ENCODE measurements at regions not wholly inside any gene's neighbourhood (a gene's known extent, or its start where the extent isn't known, plus 50 kb on each side); places are given as distances from the start of the nearest gene placed in this dataset.
"Not testable (repeated sequence)": the region's sequence is repeated elsewhere in the genome, so short reads cannot be mapped to it uniquely, and the experiment has no call there.

GRCh38 chr9:71515107-71515506, 253.2 kb downstream of the CEMIP2 start:
- H2AFZ ChIP-seq (ENCODE audit: low read depth, low read length), result no peak overlapping the region
- no peak overlapping the region for H3K4me3 ChIP-seq (ENCODE audit: low read length)
- H3K27me3 ChIP-seq (ENCODE audit: low read depth, low read length), result peaks cover 31% of the 10 kb centered on the region
- H3K79me2 ChIP-seq (ENCODE audit: low read length), result no peaks in the 10 kb centered on the region
- no peak overlapping the region for H3K9ac ChIP-seq (ENCODE audit: low read length)
- H3K27ac ChIP-seq (ENCODE audit: low read length), result no peak overlapping the region
- no peaks in the 10 kb centered on the region for H3K9me3 ChIP-seq (ENCODE audit: insufficient read depth, low read length)
- H3K36me3 ChIP-seq (replicated peaks; ENCODE audit: low read depth, low read length), result no peaks in the 10 kb centered on the region
- TF ChIP-seq CTCF (IDR thresholded peaks at IDR 0.05; ENCODE audit: low read depth, low read length), result no peak
- TF ChIP-seq EZH2phosphoT487 (IDR thresholded peaks at IDR 0.05; ENCODE audit: low read depth), result no peak
- H4K20me1 ChIP-seq (ENCODE audit: insufficient read depth, low read length), result no peaks in the 10 kb centered on the region
- H3K4me1 ChIP-seq (ENCODE audit: low read length), result no peaks in the 10 kb centered on the region
- no peak overlapping the region for H3K4me2 ChIP-seq (ENCODE audit: low read length)

DNA sequence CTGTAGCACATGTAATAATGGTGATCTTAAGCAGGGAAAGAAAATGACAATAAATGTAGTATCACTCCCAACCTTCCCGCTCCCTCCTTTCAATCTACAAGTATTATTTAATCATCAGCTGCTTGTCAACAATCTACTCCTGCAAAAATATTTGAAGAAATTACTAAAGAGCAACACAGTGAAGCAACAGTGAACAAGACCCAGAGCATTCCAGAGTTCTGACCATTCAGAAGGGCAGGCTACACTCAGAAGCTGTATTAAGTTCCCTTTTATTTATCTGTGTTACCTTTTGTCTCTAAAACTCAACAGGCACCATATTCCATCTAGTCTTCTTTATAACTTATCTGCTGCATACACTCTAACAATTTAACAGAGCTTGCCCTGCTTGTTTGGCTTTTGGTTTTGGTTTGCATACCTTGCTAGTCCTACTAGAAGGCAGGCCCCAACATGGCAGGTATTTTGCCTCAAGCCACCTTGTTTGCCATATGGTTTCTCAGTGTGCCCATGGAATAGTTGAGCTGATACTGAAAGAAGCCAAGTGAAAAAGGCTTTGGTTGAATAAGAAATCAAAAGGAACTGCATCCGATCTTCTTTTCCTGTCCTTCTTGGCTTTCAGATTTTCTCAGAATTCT, 253.9 kb downstream of the CEMIP2 start:
- Histone ChIP-seq H2AFZ (ENCODE audit: low read depth, low read length) (no peak overlapping the region), H3K27me3 (ENCODE audit: low read depth, low read length) (peaks cover 30% of the 10 kb centered on the region), H3K4me1 (ENCODE audit: low read length) (no peaks in the 10 kb centered on the region), H3K4me2 (ENCODE audit: low read length) (no peak overlapping the region), H3K9me3 (ENCODE audit: insufficient read depth, low read length) (no peaks in the 10 kb centered on the region), H3K4me3 (ENCODE audit: low read length) (no peak overlapping the region), H4K20me1 (ENCODE audit: insufficient read depth, low read length) (no peaks in the 10 kb centered on the region), H3K27ac (ENCODE audit: low read length) (no peak overlapping the region), H3K79me2 (ENCODE audit: low read length) (no peaks in the 10 kb centered on the region), H3K9ac (ENCODE audit: low read length) (no peak overlapping the region), H3K36me3 (replicated peaks; ENCODE audit: low read depth, low read length) (no peaks in the 10 kb centered on the region)
- TF ChIP-seq CTCF (IDR thresholded peaks at IDR 0.05; ENCODE audit: low read depth, low read length) (no peak), EZH2phosphoT487 (IDR thresholded peaks at IDR 0.05; ENCODE audit: low read depth) (no peak)

DNA sequence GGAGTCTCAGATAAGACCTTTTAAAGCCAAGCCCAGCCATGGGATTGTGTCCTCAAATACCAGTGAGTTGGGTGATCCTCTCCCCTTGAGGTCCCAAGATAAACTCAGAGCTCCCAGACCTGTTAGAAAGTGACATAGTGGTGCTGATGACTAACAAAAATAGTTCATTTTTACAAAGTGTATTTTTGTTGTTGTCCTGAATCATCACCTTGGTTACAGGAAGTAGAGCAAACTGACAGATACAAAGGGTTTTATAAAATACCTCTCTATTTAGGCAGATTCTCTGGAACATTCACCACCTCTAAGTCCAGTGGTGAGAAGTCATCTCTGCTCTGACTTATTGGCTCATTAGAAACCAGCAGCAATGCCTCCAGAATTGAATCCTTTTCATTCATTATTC, 259.3 kb downstream of the CEMIP2 start:
- no peaks in the 10 kb centered on the region for H3K9me3 ChIP-seq (ENCODE audit: insufficient read depth, low read length)
- TF ChIP-seq EZH2phosphoT487 (IDR thresholded peaks at IDR 0.05; ENCODE audit: low read depth) (no peak), CTCF (IDR thresholded peaks at IDR 0.05; ENCODE audit: low read depth, low read length) (no peak)
- no peak overlapping the region for H3K4me3 ChIP-seq (ENCODE audit: low read length)
- no peaks in the 10 kb centered on the region for H3K4me1 ChIP-seq (ENCODE audit: low read length)
- no peak overlapping the region for H2AFZ ChIP-seq (ENCODE audit: low read depth, low read length)
- no peak overlapping the region for H3K4me2 ChIP-seq (ENCODE audit: low read length)
- peaks cover 16% of the 10 kb centered on the region; the same call in 1 of the 2 replicates for H3K27me3 ChIP-seq (ENCODE audit: low read depth, low read length)
- no peak overlapping the region for H3K27ac ChIP-seq (ENCODE audit: low read length)
- H4K20me1 ChIP-seq (ENCODE audit: insufficient read depth, low read length), result no peaks in the 10 kb centered on the region
- H3K79me2 ChIP-seq (ENCODE audit: low read length), result no peaks in the 10 kb centered on the region
- no peaks in the 10 kb centered on the region for H3K36me3 ChIP-seq (replicated peaks; ENCODE audit: low read depth, low read length)
- H3K9ac ChIP-seq (ENCODE audit: low read length), result no peak overlapping the region

- H3K36me3 ChIP-seq (replicated peaks; ENCODE audit: low read depth, low read length); H4K20me1 ChIP-seq (ENCODE audit: insufficient read depth, low read length); H3K9ac ChIP-seq (ENCODE audit: low read length); H3K4me3 ChIP-seq (ENCODE audit: low read length); H3K4me2 ChIP-seq (ENCODE audit: low read length); H3K4me1 ChIP-seq (ENCODE audit: low read length); H3K27ac ChIP-seq (ENCODE audit: low read length); H3K9me3 ChIP-seq (ENCODE audit: insufficient read depth, low read length); H2AFZ ChIP-seq (ENCODE audit: low read depth, low read length); H3K79me2 ChIP-seq (ENCODE audit: low read length): not testable (repeated sequence)
- peaks cover 16% of the 10 kb centered on the region; the same call in 1 of the 2 replicates for H3K27me3 ChIP-seq (ENCODE audit: low read depth, low read length)
These were observed 260.2 kb downstream of the CEMIP2 start for GRCh38 chr9:71508141-71508540.

Measured in OCI-LY3 (cell line).